ENCODE measurements at regions not wholly inside any gene's neighbourhood (a gene's known extent, or its start where the extent isn't known, plus 50 kb on each side); places are given as distances from the start of the nearest gene placed in this dataset.
"Not testable (repeated sequence)": the region's sequence is repeated elsewhere in the genome, so short reads cannot be mapped to it uniquely, and the experiment has no call there.

- Histone ChIP-seq H3K36me3 (ENCODE audit: control insufficient read depth in 5 of 5, insufficient read depth in 5 of 5, low read length in 5 of 5) (no peaks in the 10 kb centered on the region), H3K27ac (ENCODE audit: low read depth, low read length) (no peak overlapping the region), H3K9me3 (ENCODE audit: control insufficient read depth in 5 of 5, low read length in 5 of 5) (no peaks in the 10 kb centered on the region), H3K9ac (ENCODE audit: low read length in 5 of 5) (no peak overlapping the region), H3K27me3 (ENCODE audit: control insufficient read depth in 5 of 5, insufficient read depth in 4 of 5, low read length in 5 of 5) (no peaks in the 10 kb centered on the region), H3K4me3 (ENCODE audit: low read depth in 1 of 5, low read length in 5 of 5) (no peak overlapping the region), H3K4me1 (ENCODE audit: control insufficient read depth in 5 of 5, insufficient read depth in 5 of 5, low read length in 5 of 5) (no peaks in the 10 kb centered on the region)
Measured at GRCh38 chr14:82778601-82779000, 1244.9 kb upstream of the SEL1L start.

GRCh38 chr14:82779301-82779700 lies 1245.6 kb upstream of the SEL1L start:
- Histone ChIP-seq H3K36me3 (ENCODE audit: control insufficient read depth in 5 of 5, insufficient read depth in 5 of 5, low read length in 5 of 5) (no peaks in the 10 kb centered on the region), H3K9ac (ENCODE audit: low read length in 5 of 5) (no peak overlapping the region), H3K4me3 (ENCODE audit: low read depth in 1 of 5, low read length in 5 of 5) (no peak overlapping the region), H3K4me1 (ENCODE audit: control insufficient read depth in 5 of 5, insufficient read depth in 5 of 5, low read length in 5 of 5) (no peaks in the 10 kb centered on the region), H3K27me3 (ENCODE audit: control insufficient read depth in 5 of 5, insufficient read depth in 4 of 5, low read length in 5 of 5) (no peaks in the 10 kb centered on the region), H3K9me3 (ENCODE audit: control insufficient read depth in 5 of 5, low read length in 5 of 5) (no peaks in the 10 kb centered on the region), H3K27ac (ENCODE audit: low read depth, low read length) (no peak overlapping the region)

- Histone ChIP-seq H3K9me3 (ENCODE audit: control insufficient read depth in 5 of 5, low read length in 5 of 5) (no peaks in the 10 kb centered on the region), H3K4me3 (ENCODE audit: low read depth in 1 of 5, low read length in 5 of 5) (no peak overlapping the region), H3K4me1 (ENCODE audit: control insufficient read depth in 5 of 5, insufficient read depth in 5 of 5, low read length in 5 of 5) (no peaks in the 10 kb centered on the region), H3K36me3 (ENCODE audit: control insufficient read depth in 5 of 5, insufficient read depth in 5 of 5, low read length in 5 of 5) (no peaks in the 10 kb centered on the region), H3K9ac (ENCODE audit: low read length in 5 of 5) (no peak overlapping the region), H3K27ac (ENCODE audit: low read depth, low read length) (no peak overlapping the region), H3K27me3 (ENCODE audit: control insufficient read depth in 5 of 5, insufficient read depth in 4 of 5, low read length in 5 of 5) (no peaks in the 10 kb centered on the region)
Measured at GRCh38 chr14:82785756-82786482, 1252.3 kb upstream of the SEL1L start.

GRCh38 chr14:82786483-82786880 lies 1252.8 kb upstream of the SEL1L start:
- Histone ChIP-seq H3K27ac (ENCODE audit: low read depth, low read length) (no peak overlapping the region), H3K4me1 (ENCODE audit: control insufficient read depth in 5 of 5, insufficient read depth in 5 of 5, low read length in 5 of 5) (no peaks in the 10 kb centered on the region), H3K9ac (ENCODE audit: low read length in 5 of 5) (no peak overlapping the region), H3K4me3 (ENCODE audit: low read depth in 1 of 5, low read length in 5 of 5) (no peak overlapping the region), H3K9me3 (ENCODE audit: control insufficient read depth in 5 of 5, low read length in 5 of 5) (no peaks in the 10 kb centered on the region), H3K27me3 (ENCODE audit: control insufficient read depth in 5 of 5, insufficient read depth in 4 of 5, low read length in 5 of 5) (no peaks in the 10 kb centered on the region), H3K36me3 (ENCODE audit: control insufficient read depth in 5 of 5, insufficient read depth in 5 of 5, low read length in 5 of 5) (no peaks in the 10 kb centered on the region)

GRCh38 chr14:82796086-82796485 lies 1262.4 kb upstream of the SEL1L start:
- Histone ChIP-seq H3K9ac (ENCODE audit: low read length in 5 of 5) (no peak overlapping the region), H3K27me3 (ENCODE audit: control insufficient read depth in 5 of 5, insufficient read depth in 4 of 5, low read length in 5 of 5) (no peaks in the 10 kb centered on the region), H3K9me3 (ENCODE audit: control insufficient read depth in 5 of 5, low read length in 5 of 5) (no peaks in the 10 kb centered on the region), H3K27ac (ENCODE audit: low read depth, low read length) (no peak overlapping the region), H3K4me1 (ENCODE audit: control insufficient read depth in 5 of 5, insufficient read depth in 5 of 5, low read length in 5 of 5) (no peaks in the 10 kb centered on the region), H3K36me3 (ENCODE audit: control insufficient read depth in 5 of 5, insufficient read depth in 5 of 5, low read length in 5 of 5) (no peaks in the 10 kb centered on the region), H3K4me3 (ENCODE audit: low read depth in 1 of 5, low read length in 5 of 5) (no peak overlapping the region)

GRCh38 chr14:82798276-82798675 lies 1264.6 kb upstream of the SEL1L start:
- no peaks in the 10 kb centered on the region for H3K4me1 ChIP-seq (ENCODE audit: control insufficient read depth in 5 of 5, insufficient read depth in 5 of 5, low read length in 5 of 5)
- H3K27ac ChIP-seq (ENCODE audit: low read depth, low read length), result no peak overlapping the region
- no peak overlapping the region for H3K4me3 ChIP-seq (ENCODE audit: low read depth in 1 of 5, low read length in 5 of 5)
- H3K9ac ChIP-seq (ENCODE audit: low read length in 5 of 5), result no peak overlapping the region
- H3K27me3 ChIP-seq (ENCODE audit: control insufficient read depth in 5 of 5, insufficient read depth in 4 of 5, low read length in 5 of 5), result no peaks in the 10 kb centered on the region
- H3K9me3 ChIP-seq (ENCODE audit: control insufficient read depth in 5 of 5, low read length in 5 of 5), result no peaks in the 10 kb centered on the region
- no peaks in the 10 kb centered on the region for H3K36me3 ChIP-seq (ENCODE audit: control insufficient read depth in 5 of 5, insufficient read depth in 5 of 5, low read length in 5 of 5)

GRCh38 chr14:82805892-82806825 lies 1272.5 kb upstream of the SEL1L start:
- Histone ChIP-seq H3K9ac (ENCODE audit: low read length in 5 of 5) (no peak overlapping the region), H3K27me3 (ENCODE audit: control insufficient read depth in 5 of 5, insufficient read depth in 4 of 5, low read length in 5 of 5) (no peaks in the 10 kb centered on the region), H3K4me1 (ENCODE audit: control insufficient read depth in 5 of 5, insufficient read depth in 5 of 5, low read length in 5 of 5) (no peaks in the 10 kb centered on the region), H3K9me3 (ENCODE audit: control insufficient read depth in 5 of 5, low read length in 5 of 5) (no peaks in the 10 kb centered on the region), H3K27ac (ENCODE audit: low read depth, low read length) (no peak overlapping the region), H3K36me3 (ENCODE audit: control insufficient read depth in 5 of 5, insufficient read depth in 5 of 5, low read length in 5 of 5) (no peaks in the 10 kb centered on the region), H3K4me3 (ENCODE audit: low read depth in 1 of 5, low read length in 5 of 5) (no peak overlapping the region)

GRCh38 chr14:82811246-82811645 lies 1277.6 kb upstream of the SEL1L start:
- Histone ChIP-seq H3K27ac (ENCODE audit: low read depth, low read length) (no peak overlapping the region), H3K9me3 (ENCODE audit: control insufficient read depth in 5 of 5, low read length in 5 of 5) (no peaks in the 10 kb centered on the region)

GRCh38 chr14:82814339-82814738 lies 1280.7 kb upstream of the SEL1L start:
- H3K4me3 ChIP-seq (ENCODE audit: low read depth in 1 of 5, low read length in 5 of 5); H3K9ac ChIP-seq (ENCODE audit: low read length in 5 of 5): not testable (repeated sequence)

More at GRCh38 chr14:82811246-82811645, 1277.6 kb upstream of the SEL1L start:
- Histone ChIP-seq H3K4me1 (ENCODE audit: control insufficient read depth in 5 of 5, insufficient read depth in 5 of 5, low read length in 5 of 5) (no peaks in the 10 kb centered on the region), H3K9ac (ENCODE audit: low read length in 5 of 5) (no peak overlapping the region), H3K36me3 (ENCODE audit: control insufficient read depth in 5 of 5, insufficient read depth in 5 of 5, low read length in 5 of 5) (no peaks in the 10 kb centered on the region), H3K4me3 (ENCODE audit: low read depth in 1 of 5, low read length in 5 of 5) (no peak overlapping the region), H3K27me3 (ENCODE audit: control insufficient read depth in 5 of 5, insufficient read depth in 4 of 5, low read length in 5 of 5) (no peaks in the 10 kb centered on the region)

GRCh38 chr14:82830596-82830995 lies 1296.9 kb upstream of the SEL1L start:
- no peak overlapping the region for H3K4me3 ChIP-seq (ENCODE audit: low read depth in 1 of 5, low read length in 5 of 5)
- no peaks in the 10 kb centered on the region for H3K27me3 ChIP-seq (ENCODE audit: control insufficient read depth in 5 of 5, insufficient read depth in 4 of 5, low read length in 5 of 5)
- no peaks in the 10 kb centered on the region for H3K36me3 ChIP-seq (ENCODE audit: control insufficient read depth in 5 of 5, insufficient read depth in 5 of 5, low read length in 5 of 5)
- no peak overlapping the region for H3K27ac ChIP-seq (ENCODE audit: low read depth, low read length)
- H3K9ac ChIP-seq (ENCODE audit: low read length in 5 of 5), result no peak overlapping the region
- H3K4me1 ChIP-seq (ENCODE audit: control insufficient read depth in 5 of 5, insufficient read depth in 5 of 5, low read length in 5 of 5), result no peaks in the 10 kb centered on the region
- H3K9me3 ChIP-seq (ENCODE audit: control insufficient read depth in 5 of 5, low read length in 5 of 5), result no peaks in the 10 kb centered on the region

More at GRCh38 chr14:82814339-82814738, 1280.7 kb upstream of the SEL1L start:
- not testable (repeated sequence) for H3K36me3 ChIP-seq (ENCODE audit: control insufficient read depth in 5 of 5, insufficient read depth in 5 of 5, low read length in 5 of 5); H3K27me3 ChIP-seq (ENCODE audit: control insufficient read depth in 5 of 5, insufficient read depth in 4 of 5, low read length in 5 of 5); H3K9me3 ChIP-seq (ENCODE audit: control insufficient read depth in 5 of 5, low read length in 5 of 5); H3K27ac ChIP-seq (ENCODE audit: low read depth, low read length); H3K4me1 ChIP-seq (ENCODE audit: control insufficient read depth in 5 of 5, insufficient read depth in 5 of 5, low read length in 5 of 5)
